ENCODE measurements at regions not wholly inside any gene's neighbourhood (a gene's known extent, or its start where the extent isn't known, plus 50 kb on each side); places are given as distances from the start of the nearest gene placed in this dataset.

GRCh38 chr11:33953289-33953688 is 61.4 kb upstream of the LMO2 start:
- TF ChIP-seq CTCF (conservative IDR thresholded peaks at IDR 0.05; ENCODE audit: low read length) = no peak
- no peak for TF ChIP-seq EZH2phosphoT487 (IDR thresholded peaks at IDR 0.05; ENCODE audit: borderline replicate concordance)
